PC-3 (cell line): ENCODE measurements at regions not wholly inside any gene's neighbourhood (a gene's known extent, or its start where the extent isn't known, plus 50 kb on each side); places are given as distances from the start of the nearest gene placed in this dataset.

ENCODE experiments used
- EZH2 ChIP-seq: fragments of 300-600 bp; sonication (generic); IDR thresholded peaks from one replicate; pipeline ENCODE4 v1.6.1; 2017; ENCODE audit warnings: antibody characterized with exemption, mild to moderate bottlenecking, low read length; ENCODE audit not compliant: unreplicated experiment
- EZH2phosphoT487 ChIP-seq: fragments of 300-600 bp; sonication (generic); IDR thresholded peaks from 2 replicates; pipeline ENCODE4 v1.6.1; 2018; ENCODE audit warnings: mild to moderate bottlenecking, antibody characterized with exemption, low read length, borderline replicate concordance
- TF ChIP-seq, protein P1 (sequence below): fragments of 300-600 bp; sonication (generic); conservative IDR thresholded peaks from 2 replicates; pipeline ENCODE4 v1.5.1; 2017; ENCODE audit warnings: antibody characterized with exemption, low read depth, mild to moderate bottlenecking, low read length

DNA sequence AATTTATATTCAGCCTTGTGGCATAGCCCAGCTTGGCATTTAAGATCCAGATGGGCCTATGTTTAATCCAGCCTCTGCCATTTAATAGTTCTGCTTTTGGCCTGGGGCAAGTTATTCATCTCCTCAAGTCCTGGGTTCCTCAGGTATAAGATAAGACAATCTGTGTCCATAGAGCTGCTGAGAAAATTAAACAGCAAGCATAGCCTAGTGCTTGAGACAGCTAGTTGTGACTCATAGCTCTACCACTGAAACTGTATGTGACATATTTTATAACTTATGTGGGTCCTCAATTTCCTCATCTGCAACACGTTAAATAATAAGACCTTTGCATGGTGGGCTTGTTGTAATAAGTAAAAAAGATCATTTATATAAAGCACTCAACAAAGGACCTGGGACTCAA is 53.3 kb upstream of the ATP10B start:
- TF ChIP-seq, protein P1, sequence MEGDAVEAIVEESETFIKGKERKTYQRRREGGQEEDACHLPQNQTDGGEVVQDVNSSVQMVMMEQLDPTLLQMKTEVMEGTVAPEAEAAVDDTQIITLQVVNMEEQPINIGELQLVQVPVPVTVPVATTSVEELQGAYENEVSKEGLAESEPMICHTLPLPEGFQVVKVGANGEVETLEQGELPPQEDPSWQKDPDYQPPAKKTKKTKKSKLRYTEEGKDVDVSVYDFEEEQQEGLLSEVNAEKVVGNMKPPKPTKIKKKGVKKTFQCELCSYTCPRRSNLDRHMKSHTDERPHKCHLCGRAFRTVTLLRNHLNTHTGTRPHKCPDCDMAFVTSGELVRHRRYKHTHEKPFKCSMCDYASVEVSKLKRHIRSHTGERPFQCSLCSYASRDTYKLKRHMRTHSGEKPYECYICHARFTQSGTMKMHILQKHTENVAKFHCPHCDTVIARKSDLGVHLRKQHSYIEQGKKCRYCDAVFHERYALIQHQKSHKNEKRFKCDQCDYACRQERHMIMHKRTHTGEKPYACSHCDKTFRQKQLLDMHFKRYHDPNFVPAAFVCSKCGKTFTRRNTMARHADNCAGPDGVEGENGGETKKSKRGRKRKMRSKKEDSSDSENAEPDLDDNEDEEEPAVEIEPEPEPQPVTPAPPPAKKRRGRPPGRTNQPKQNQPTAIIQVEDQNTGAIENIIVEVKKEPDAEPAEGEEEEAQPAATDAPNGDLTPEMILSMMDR, result no peak
- TF ChIP-seq EZH2, result no peak
- no peak for TF ChIP-seq EZH2phosphoT487
